ENCODE measurements at regions not wholly inside any gene's neighbourhood (a gene's known extent, or its start where the extent isn't known, plus 50 kb on each side); places are given as distances from the start of the nearest gene placed in this dataset.

DNA sequence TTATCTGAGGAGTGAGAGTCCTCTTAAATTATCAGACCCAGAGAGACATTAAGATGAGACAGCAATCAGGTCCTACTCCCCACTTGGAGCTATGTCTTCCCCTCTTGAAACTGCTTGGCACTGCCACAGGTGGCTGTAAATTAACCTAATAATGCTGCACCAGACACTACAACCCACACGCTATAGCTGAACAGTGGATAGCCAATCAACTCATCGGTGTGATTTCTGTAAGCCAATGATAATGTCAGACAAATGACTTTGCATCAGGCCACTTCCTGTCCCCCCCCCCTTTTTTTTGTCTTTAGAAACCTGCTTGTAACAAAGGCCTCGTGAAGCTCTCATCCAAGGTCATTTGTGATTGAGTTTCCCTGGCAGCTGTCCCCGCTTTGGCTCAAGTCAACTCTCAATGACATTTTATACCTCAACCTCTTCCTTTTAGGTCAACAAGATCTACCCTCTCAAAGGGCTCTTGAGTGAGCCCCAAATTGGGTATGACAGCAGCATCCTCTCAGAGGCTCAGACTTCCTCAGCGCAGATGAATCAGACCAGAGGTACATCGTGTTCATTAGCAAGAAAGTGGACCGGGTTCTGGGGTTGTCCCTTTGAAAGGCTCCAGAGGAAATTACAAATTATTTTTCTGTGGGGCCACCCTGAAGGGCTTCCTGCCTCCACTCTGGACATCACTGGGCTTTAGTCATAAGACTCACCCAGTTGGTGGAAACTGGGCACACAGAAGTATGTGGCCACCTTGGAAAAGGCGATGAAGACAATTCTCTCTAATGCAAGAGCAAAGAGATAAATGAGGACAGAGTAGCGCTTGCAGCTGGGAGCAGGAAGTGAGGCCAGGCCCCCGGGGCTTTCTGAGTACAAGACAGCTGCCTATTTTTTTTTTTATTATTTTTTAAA lies 73.6 kb downstream of the COPS8 start:
- TF ChIP-seq, protein P1, sequence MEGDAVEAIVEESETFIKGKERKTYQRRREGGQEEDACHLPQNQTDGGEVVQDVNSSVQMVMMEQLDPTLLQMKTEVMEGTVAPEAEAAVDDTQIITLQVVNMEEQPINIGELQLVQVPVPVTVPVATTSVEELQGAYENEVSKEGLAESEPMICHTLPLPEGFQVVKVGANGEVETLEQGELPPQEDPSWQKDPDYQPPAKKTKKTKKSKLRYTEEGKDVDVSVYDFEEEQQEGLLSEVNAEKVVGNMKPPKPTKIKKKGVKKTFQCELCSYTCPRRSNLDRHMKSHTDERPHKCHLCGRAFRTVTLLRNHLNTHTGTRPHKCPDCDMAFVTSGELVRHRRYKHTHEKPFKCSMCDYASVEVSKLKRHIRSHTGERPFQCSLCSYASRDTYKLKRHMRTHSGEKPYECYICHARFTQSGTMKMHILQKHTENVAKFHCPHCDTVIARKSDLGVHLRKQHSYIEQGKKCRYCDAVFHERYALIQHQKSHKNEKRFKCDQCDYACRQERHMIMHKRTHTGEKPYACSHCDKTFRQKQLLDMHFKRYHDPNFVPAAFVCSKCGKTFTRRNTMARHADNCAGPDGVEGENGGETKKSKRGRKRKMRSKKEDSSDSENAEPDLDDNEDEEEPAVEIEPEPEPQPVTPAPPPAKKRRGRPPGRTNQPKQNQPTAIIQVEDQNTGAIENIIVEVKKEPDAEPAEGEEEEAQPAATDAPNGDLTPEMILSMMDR (IDR thresholded peaks at IDR 0.05): no peak
- no peak overlapping the region for H3K4me3 ChIP-seq
- H3K36me3 ChIP-seq (ENCODE audit: low read depth): no peaks in the 10 kb centered on the region
- no peaks in the 10 kb centered on the region for H3K4me1 ChIP-seq (ENCODE audit: low read depth)
- H3K9me3 ChIP-seq: no peaks in the 10 kb centered on the region
- ATAC-seq: no peak
- intact Hi-C loops (cut with DNase I, micrococcal nuclease): loop anchor here in 1 of 2 donors (10.0 kb wide), 1 partner anchor 316 kb away; no protein-coding TSS in a partner anchor
- no peak for DNase-seq

DNA sequence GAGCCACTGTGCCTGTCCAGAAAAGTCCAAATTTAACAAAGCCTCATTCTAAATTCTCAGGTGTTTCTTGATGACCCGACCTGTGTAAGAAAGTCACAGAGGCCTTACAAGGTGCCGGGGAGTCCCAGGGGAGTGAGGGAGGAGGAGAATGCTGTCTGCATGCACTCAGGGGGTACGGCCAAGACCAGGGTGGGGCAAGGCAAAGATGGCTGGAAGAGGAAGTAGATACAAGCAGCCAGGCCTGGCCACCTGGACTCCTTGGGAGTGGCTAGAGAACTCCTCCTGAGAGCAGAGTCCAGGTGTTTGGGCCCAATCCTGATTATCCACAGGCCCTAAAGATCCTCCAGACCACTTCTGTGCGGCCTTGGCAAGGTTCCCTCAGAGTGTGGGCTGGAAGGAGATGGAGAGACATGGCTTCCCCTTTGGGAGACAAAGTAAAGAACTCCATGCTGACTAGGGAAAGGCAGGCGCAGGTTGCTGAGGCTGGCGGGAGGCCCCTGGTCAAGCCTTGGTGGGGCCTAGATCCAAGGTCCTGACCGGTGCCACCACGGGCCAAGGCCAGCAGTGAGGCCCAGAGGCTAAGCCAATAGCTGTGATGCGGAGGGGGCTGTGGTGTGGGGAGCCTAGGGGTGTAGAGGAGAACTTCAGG lies 74.7 kb downstream of the COPS8 start:
- ATAC-seq: peak; percentile 26
- DNase-seq: no peak
- intact Hi-C loops (cut with DNase I, micrococcal nuclease): no loop called here
- Histone ChIP-seq H3K4me1 (ENCODE audit: low read depth) (no peaks in the 10 kb centered on the region), H3K9me3 (no peaks in the 10 kb centered on the region), H3K4me3 (no peak overlapping the region), H3K36me3 (ENCODE audit: low read depth) (no peaks in the 10 kb centered on the region)
- TF ChIP-seq, protein P1 (IDR thresholded peaks at IDR 0.05): no peak

DNA sequence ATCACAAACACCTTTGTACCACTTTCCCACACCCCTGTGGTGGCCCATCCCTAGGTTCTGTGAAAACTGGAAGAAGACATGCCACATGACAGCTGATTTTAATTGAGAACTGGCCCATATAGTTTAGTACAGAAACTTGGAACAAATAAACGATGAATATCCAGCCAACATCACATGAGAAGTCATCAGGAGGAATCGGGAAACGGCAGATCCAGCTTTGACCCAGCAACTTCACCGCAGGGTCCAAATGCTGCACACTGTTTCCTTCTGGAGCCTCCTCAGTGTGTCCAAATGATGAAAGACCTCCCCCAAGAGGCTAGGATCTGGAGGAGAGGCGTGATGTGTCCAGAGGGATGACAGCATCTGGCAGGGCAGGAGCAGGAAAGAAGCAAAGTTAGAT lies 75.5 kb downstream of the COPS8 start:
- ATAC-seq (peak; percentile 26), DNase-seq (no peak)
- H3K36me3 ChIP-seq (ENCODE audit: low read depth): no peaks in the 10 kb centered on the region
- intact Hi-C loops (cut with DNase I, micrococcal nuclease): no loop called here
- H3K9me3 ChIP-seq: no peaks in the 10 kb centered on the region
- H3K4me3 ChIP-seq: no peak overlapping the region
- TF ChIP-seq, protein P1 (IDR thresholded peaks at IDR 0.05): no peak
- H3K4me1 ChIP-seq (ENCODE audit: low read depth): no peaks in the 10 kb centered on the region

DNA sequence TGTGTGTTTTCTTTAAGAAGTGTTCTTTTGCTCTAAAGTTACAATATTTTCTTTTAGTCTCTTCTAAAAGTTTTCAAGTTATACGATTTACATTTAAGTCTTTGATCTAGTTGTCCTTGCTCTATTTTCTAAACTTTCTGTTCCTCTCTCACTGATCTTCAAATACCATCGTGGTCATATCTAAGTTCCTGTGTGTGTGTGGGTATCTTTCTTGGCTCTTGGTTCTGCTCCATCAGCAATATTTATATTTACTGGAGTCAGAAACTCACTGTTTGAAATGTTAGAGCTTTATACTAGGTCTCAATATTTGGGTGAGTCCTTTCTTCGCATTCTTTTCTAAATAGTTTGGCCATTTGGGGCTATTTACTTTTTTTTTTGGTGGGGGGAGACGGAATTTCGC lies 77.3 kb downstream of the COPS8 start:
- no peak for ATAC-seq
- DNase-seq: no peak
- Histone ChIP-seq H3K9me3 (peaks cover under 1% of the 10 kb centered on the region), H3K36me3 (ENCODE audit: low read depth) (no peaks in the 10 kb centered on the region), H3K4me1 (ENCODE audit: low read depth) (no peaks in the 10 kb centered on the region), H3K4me3 (no peak overlapping the region)
- TF ChIP-seq, protein P1 (IDR thresholded peaks at IDR 0.05): no peak
- intact Hi-C loops (cut with DNase I, micrococcal nuclease): no loop called here

GRCh38 chr2:237164474-237165042 lies 78.9 kb downstream of the COPS8 start:
- no peaks in the 10 kb centered on the region for H3K4me1 ChIP-seq (ENCODE audit: low read depth)
- no peaks in the 10 kb centered on the region for H3K36me3 ChIP-seq (ENCODE audit: low read depth)
- TF ChIP-seq, protein P1 (IDR thresholded peaks at IDR 0.05): no peak
- intact Hi-C loops (cut with DNase I, micrococcal nuclease): no loop called here
- ATAC-seq (no peak), DNase-seq (no peak)
- H3K9me3 ChIP-seq: peaks cover 3% of the 10 kb centered on the region
- H3K4me3 ChIP-seq: no peak overlapping the region
